ENCODE measurements at regions not wholly inside any gene's neighbourhood (a gene's known extent, or its start where the extent isn't known, plus 50 kb on each side); places are given as distances from the start of the nearest gene placed in this dataset.

DNA sequence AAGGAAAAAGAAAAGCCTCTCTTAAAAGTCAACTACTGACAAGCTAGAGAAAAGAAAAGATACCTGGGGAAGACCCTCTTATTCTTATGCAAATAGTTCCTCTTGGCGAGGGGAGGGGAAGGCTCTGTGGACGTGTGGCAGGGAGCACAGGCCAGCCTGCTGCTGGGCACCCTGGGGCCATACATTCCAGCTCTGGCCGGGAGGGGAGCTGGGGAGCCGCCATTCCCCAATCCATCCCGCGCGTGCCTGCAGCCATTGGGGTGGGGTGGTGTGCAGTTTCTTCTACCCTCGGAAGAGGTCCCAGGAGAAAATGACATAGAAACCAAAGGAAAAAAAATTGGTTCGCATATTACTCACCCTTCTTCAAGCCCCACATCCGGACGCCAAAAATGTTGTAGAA is 1496.4 kb downstream of the RPA4 start:
- Histone ChIP-seq H3K56ac (ENCODE audit: extremely low read depth, insufficient read depth, low read length) (no peak overlapping the region), H4K20me1 (ENCODE audit: insufficient read depth, low read length) (no peaks in the 10 kb centered on the region), H4K8ac (ENCODE audit: low read depth in 2 of 2, low read length in 2 of 2) (no peak overlapping the region), H2BK5ac (ENCODE audit: low read depth, low read length, poor library complexity, severe bottlenecking) (no peak overlapping the region), H3K14ac (replicated peaks; ENCODE audit: low read depth, low read length) (no peak overlapping the region), H3K9me3 (ENCODE audit: control insufficient read depth, insufficient read depth, low read length) (0 out of 2 replicates have a peak, but pooled peaks cover 2% of the 10 kb centered on the region), H3K23ac (ENCODE audit: low read depth, low read length) (no peak overlapping the region), H2BK15ac (ENCODE audit: low read depth, low read length) (no peak overlapping the region), H3K36me3 (ENCODE audit: control insufficient read depth, insufficient read depth, low read length) (no peaks in the 10 kb centered on the region), H3K4me1 (ENCODE audit: control insufficient read depth, insufficient read depth, low read length) (no peaks in the 10 kb centered on the region), H3K27me3 (ENCODE audit: control insufficient read depth, insufficient read depth, low read length) (no peaks in the 10 kb centered on the region), H4K5ac (ENCODE audit: low read depth, low read length) (no peak overlapping the region), H2BK20ac (ENCODE audit: low read depth, low read length) (no peak overlapping the region), H3K18ac (ENCODE audit: low read depth, low read length) (no peak overlapping the region), H3K4ac (ENCODE audit: low read depth, low read length) (no peak overlapping the region), H3K4me2 (ENCODE audit: low read depth, low read length) (no peak overlapping the region), H3K9me1 (ENCODE audit: insufficient read depth, low read length) (no peaks in the 10 kb centered on the region), H2BK120ac (ENCODE audit: low read depth, low read length) (no peak overlapping the region), H2AK5ac (ENCODE audit: low read depth, low read length) (no peak overlapping the region), H3K9ac (ENCODE audit: low read depth, low read length) (no peak overlapping the region), H2AFZ (replicated peaks; ENCODE audit: low read length, poor library complexity) (no peak overlapping the region), H4K91ac (ENCODE audit: insufficient read depth, low read depth, low read length) (no peak overlapping the region), H3K27ac (ENCODE audit: insufficient read depth, low read length) (no peak overlapping the region), H3K4me3 (ENCODE audit: insufficient read depth, low read depth, low read length) (no peak overlapping the region), H3K79me1 (ENCODE audit: low read depth in 1 of 2, low read length in 2 of 2) (no peaks in the 10 kb centered on the region), H2AK9ac (replicated peaks; ENCODE audit: low read depth, low read length, poor library complexity) (no peak overlapping the region)
- in situ Hi-C loops (cut with MboI; ENCODE audit: low sequenced_read_pairs): no loop called here
- no peak for DNase-seq
- CTCF ChIA-PET: no interaction called here
- POLR2A ChIA-PET (ENCODE audit: unreplicated experiment): no interaction called here
- no CpG with 5 or more reads among the region's 11 CpGs for WGBS, 2 experiments (ENCODE audit: extremely low coverage in 2 of 2, insufficient read length in 1 of 2)
- no peak for ATAC-seq (ENCODE audit: low read depth)
- no TSS peak for BruUV-seq (replicated peaks)
- intact Hi-C loops (cut with micrococcal nuclease): no loop called here
- dilution Hi-C loops (cut with HindIII; ENCODE audit: low sequenced_read_pairs, unreplicated experiment): no loop called here
- TF ChIP-seq MAFK (IDR thresholded peaks at IDR 0.05; ENCODE audit: low read depth, low read length) (no peak), CEBPB (IDR thresholded peaks at IDR 0.05; ENCODE audit: low read depth, low read length) (no peak), MXI1 (IDR thresholded peaks at IDR 0.05; ENCODE audit: borderline replicate concordance, low read depth, low read length) (no peak), RAD21 (IDR thresholded peaks at IDR 0.05; ENCODE audit: low read length) (no peak), RFX5 (IDR thresholded peaks at IDR 0.05; ENCODE audit: low read depth, low read length) (no peak), RCOR1 (IDR thresholded peaks at IDR 0.05; ENCODE audit: insufficient replicate concordance, low read length) (no peak), MAZ (IDR thresholded peaks at IDR 0.05; ENCODE audit: borderline replicate concordance, low read depth, low read length) (no peak), NFE2L2 (IDR thresholded peaks at IDR 0.05; ENCODE audit: low read depth, low read length) (no peak), USF2 (IDR thresholded peaks at IDR 0.05; ENCODE audit: low read depth, low read length) (no peak), SMC3 (IDR thresholded peaks at IDR 0.05; ENCODE audit: low read depth, low read length) (no peak), FOS (IDR thresholded peaks at IDR 0.05; ENCODE audit: low read depth, low read length) (no peak), CHD1 (IDR thresholded peaks at IDR 0.05; ENCODE audit: low read depth, low read length) (no peak), BHLHE40 (IDR thresholded peaks at IDR 0.05; ENCODE audit: low read depth, low read length) (no peak), ELK1 (IDR thresholded peaks at IDR 0.05; ENCODE audit: borderline replicate concordance, low read depth, low read length) (no peak), POLR2A (IDR thresholded peaks at IDR 0.05; ENCODE audit: low read depth, low read length) (no peak)
- TF ChIP-seq, protein P1, sequence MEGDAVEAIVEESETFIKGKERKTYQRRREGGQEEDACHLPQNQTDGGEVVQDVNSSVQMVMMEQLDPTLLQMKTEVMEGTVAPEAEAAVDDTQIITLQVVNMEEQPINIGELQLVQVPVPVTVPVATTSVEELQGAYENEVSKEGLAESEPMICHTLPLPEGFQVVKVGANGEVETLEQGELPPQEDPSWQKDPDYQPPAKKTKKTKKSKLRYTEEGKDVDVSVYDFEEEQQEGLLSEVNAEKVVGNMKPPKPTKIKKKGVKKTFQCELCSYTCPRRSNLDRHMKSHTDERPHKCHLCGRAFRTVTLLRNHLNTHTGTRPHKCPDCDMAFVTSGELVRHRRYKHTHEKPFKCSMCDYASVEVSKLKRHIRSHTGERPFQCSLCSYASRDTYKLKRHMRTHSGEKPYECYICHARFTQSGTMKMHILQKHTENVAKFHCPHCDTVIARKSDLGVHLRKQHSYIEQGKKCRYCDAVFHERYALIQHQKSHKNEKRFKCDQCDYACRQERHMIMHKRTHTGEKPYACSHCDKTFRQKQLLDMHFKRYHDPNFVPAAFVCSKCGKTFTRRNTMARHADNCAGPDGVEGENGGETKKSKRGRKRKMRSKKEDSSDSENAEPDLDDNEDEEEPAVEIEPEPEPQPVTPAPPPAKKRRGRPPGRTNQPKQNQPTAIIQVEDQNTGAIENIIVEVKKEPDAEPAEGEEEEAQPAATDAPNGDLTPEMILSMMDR (conservative IDR thresholded peaks at IDR 0.05; ENCODE audit: low read depth, low read length): no peak
